ENCODE measurements at regions not wholly inside any gene's neighbourhood (a gene's known extent, or its start where the extent isn't known, plus 50 kb on each side); places are given as distances from the start of the nearest gene placed in this dataset.
A peak's percentile ranks its signal among the peaks of the same experiment; 100 is the strongest.
"Not testable (repeated sequence)": the region's sequence is repeated elsewhere in the genome, so short reads cannot be mapped to it uniquely, and the experiment has no call there.

- DNase-seq (ENCODE audit: low spot score, unreplicated experiment), result no peak
- TF ChIP-seq CTCF (IDR thresholded peaks at IDR 0.05; ENCODE audit: unreplicated experiment), result no peak
- Mint-ChIP-seq H3K9me3 (ENCODE audit: low read depth) (peaks cover 5% of the 10 kb centered on the region), H3K27ac (no peak overlapping the region), H3K27me3 (peaks cover 3% of the 10 kb centered on the region), H3K4me1 (ENCODE audit: low read depth) (peaks cover 9% of the 10 kb centered on the region), H3K4me3 (ENCODE audit: low read depth) (no peak overlapping the region), H3K36me3 (ENCODE audit: insufficient read depth) (no peaks in the 10 kb centered on the region)
Observed at GRCh38 chr12:127494961-127495915, 771.7 kb upstream of the TMEM132C start.

- Mint-ChIP-seq H3K27ac (no peak overlapping the region), H3K4me1 (ENCODE audit: low read depth) (peaks cover 1% of the 10 kb centered on the region), H3K36me3 (ENCODE audit: insufficient read depth) (no peaks in the 10 kb centered on the region), H3K9me3 (ENCODE audit: low read depth) (peaks cover 3% of the 10 kb centered on the region), H3K27me3 (peaks cover 3% of the 10 kb centered on the region), H3K4me3 (ENCODE audit: low read depth) (no peak overlapping the region)
- TF ChIP-seq CTCF (IDR thresholded peaks at IDR 0.05; ENCODE audit: unreplicated experiment), result peak; percentile 41
- DNase-seq (ENCODE audit: low spot score, unreplicated experiment), result no peak
Observed at GRCh38 chr12:127496255-127496654, 770.7 kb upstream of the TMEM132C start.

GRCh38 chr12:127500512-127501035 lies 766.4 kb upstream of the TMEM132C start:
- H3K36me3 Mint-ChIP-seq (ENCODE audit: insufficient read depth), result no peaks in the 10 kb centered on the region
- no peak overlapping the region for H3K27ac Mint-ChIP-seq
- no peak overlapping the region for H3K4me3 Mint-ChIP-seq (ENCODE audit: low read depth)
- peaks cover 3% of the 10 kb centered on the region for H3K9me3 Mint-ChIP-seq (ENCODE audit: low read depth)
- peaks cover 3% of the 10 kb centered on the region for H3K27me3 Mint-ChIP-seq
- peaks cover 1% of the 10 kb centered on the region for H3K4me1 Mint-ChIP-seq (ENCODE audit: low read depth)
- no peak for DNase-seq (ENCODE audit: low spot score, unreplicated experiment)
- no peak for TF ChIP-seq CTCF (IDR thresholded peaks at IDR 0.05; ENCODE audit: unreplicated experiment)

- Mint-ChIP-seq H3K4me3 (ENCODE audit: low read depth) (no peak overlapping the region), H3K36me3 (ENCODE audit: insufficient read depth) (no peaks in the 10 kb centered on the region), H3K27ac (no peak overlapping the region), H3K4me1 (ENCODE audit: low read depth) (peaks cover 11% of the 10 kb centered on the region), H3K27me3 (no peaks in the 10 kb centered on the region), H3K9me3 (ENCODE audit: low read depth) (peaks cover 3% of the 10 kb centered on the region)
- no peak for DNase-seq (ENCODE audit: low spot score, unreplicated experiment)
- TF ChIP-seq CTCF (IDR thresholded peaks at IDR 0.05; ENCODE audit: unreplicated experiment), result no peak
Observed at GRCh38 chr12:127501916-127502315, 765.1 kb upstream of the TMEM132C start.

- H3K36me3 Mint-ChIP-seq (ENCODE audit: insufficient read depth), result no peaks in the 10 kb centered on the region
- TF ChIP-seq CTCF (IDR thresholded peaks at IDR 0.05; ENCODE audit: unreplicated experiment), result no peak
- H3K4me1 Mint-ChIP-seq (ENCODE audit: low read depth), result peaks cover 14% of the 10 kb centered on the region
- no peak for DNase-seq (ENCODE audit: low spot score, unreplicated experiment)
- H3K27me3 Mint-ChIP-seq, result no peaks in the 10 kb centered on the region
- H3K9me3 Mint-ChIP-seq (ENCODE audit: low read depth), result peaks cover 8% of the 10 kb centered on the region
- no peak overlapping the region for H3K27ac Mint-ChIP-seq
- no peak overlapping the region for H3K4me3 Mint-ChIP-seq (ENCODE audit: low read depth)
Observed at GRCh38 chr12:127503246-127503645, 763.7 kb upstream of the TMEM132C start.

- H3K4me3 Mint-ChIP-seq (ENCODE audit: low read depth); DNase-seq (ENCODE audit: low spot score, unreplicated experiment); H3K36me3 Mint-ChIP-seq (ENCODE audit: insufficient read depth); H3K9me3 Mint-ChIP-seq (ENCODE audit: low read depth); H3K27me3 Mint-ChIP-seq; H3K27ac Mint-ChIP-seq: not testable (repeated sequence)
- H3K4me1 Mint-ChIP-seq (ENCODE audit: low read depth), result peaks cover 14% of the 10 kb centered on the region
Observed at GRCh38 chr12:127503996-127504395, 763.0 kb upstream of the TMEM132C start.

Data from progenitor cell of endocrine pancreas (in vitro differentiated cells).